ENCODE measurements at regions not wholly inside any gene's neighbourhood (a gene's known extent, or its start where the extent isn't known, plus 50 kb on each side); places are given as distances from the start of the nearest gene placed in this dataset.

DNA sequence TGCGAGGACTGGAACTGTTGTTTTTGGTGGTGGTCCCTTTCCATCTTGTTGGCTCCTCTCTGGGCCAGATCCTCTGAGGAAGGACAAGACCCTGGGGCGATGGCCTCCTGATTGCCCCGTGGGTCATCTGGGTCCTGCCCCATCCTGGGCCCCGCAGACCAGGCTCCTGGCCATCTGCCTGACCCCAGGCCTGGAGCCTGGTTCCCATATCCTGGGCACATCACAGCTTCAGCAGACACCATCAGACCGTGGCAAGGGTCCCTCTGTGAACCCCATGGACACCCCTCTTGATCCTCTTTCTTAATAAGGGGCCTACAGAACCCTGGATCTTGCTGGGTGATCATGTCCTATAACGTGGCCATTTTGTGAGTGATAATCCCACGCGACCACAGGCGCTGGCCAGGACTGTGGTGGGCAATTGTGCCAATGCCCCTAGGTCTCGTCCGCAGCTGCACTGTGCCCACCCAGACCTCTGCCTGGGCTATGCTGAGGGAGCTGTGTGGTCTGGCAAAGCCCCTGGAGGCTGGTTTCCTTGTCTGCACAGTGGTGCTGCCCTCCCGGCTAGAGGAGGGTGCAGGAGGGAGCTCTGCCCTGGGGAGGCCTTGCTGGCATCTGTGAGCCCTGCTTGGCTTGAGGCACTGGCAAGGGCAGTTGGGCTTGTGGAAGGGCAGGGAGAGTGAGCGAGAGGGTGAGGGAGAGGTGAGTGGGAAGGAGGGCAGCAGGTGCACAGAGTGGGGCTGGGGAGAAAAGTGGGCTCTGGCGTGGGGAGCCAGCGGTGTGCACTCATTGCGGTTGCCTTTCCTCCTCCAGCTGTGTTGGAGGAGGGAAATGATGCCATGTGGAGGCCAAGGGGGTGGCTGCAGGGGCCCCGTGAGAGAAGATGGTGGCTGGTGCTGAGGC is 53.1 kb upstream of the PRR23E start:
- H3K27ac ChIP-seq (ENCODE audit: extremely low read length, insufficient read depth, low read length), result no peak overlapping the region
- H3K79me2 ChIP-seq (ENCODE audit: insufficient read depth, low read length), result no peaks in the 10 kb centered on the region
- peaks cover 6 to 53% of the 10 kb centered on the region in 2 experiments for H3K27me3 ChIP-seq (ENCODE audit: control insufficient read depth in 1 of 2, insufficient read depth in 2 of 2, low read length in 2 of 2)
- H3K9ac ChIP-seq (ENCODE audit: insufficient read depth, low read depth, low read length), result no peak overlapping the region
- in situ Hi-C loops (cut with HindIII; ENCODE audit: extremely low pct_ligation_motif_present, low pct_unique_long_range_greater_than_20kb) (no loop called here), intact Hi-C loops (cut with micrococcal nuclease; ENCODE audit: unreplicated experiment) (no loop called here)
- CTCF ChIA-PET (ENCODE audit: low intra/inter-chr PET ratio, low total read pairs), result no interaction called here
- 37% methylated on average over 11 of the region's 17 CpGs for WGBS (ENCODE audit: low lambda C conversion rate)
- POLR2A ChIA-PET, result interaction anchor here (0.7 kb wide), 1 partner anchor 1025 kb away, joined by 3 read pairs; no protein-coding TSS in a partner anchor
- H3K4me1 ChIP-seq (ENCODE audit: insufficient read depth, low read length), result no peaks in the 10 kb centered on the region
- H3K4me2 ChIP-seq (ENCODE audit: low read depth, low read length), result no peak overlapping the region
- DNase-seq (ENCODE audit: low spot score) (no peak), FAIRE-seq (no peak), ATAC-seq (no peak)
- no peak overlapping the region for H2AFZ ChIP-seq (ENCODE audit: low read length)
- H4K20me1 ChIP-seq (ENCODE audit: insufficient read depth, low read length), result 0 out of 2 replicates have a peak, but pooled peaks cover 5% of the 10 kb centered on the region
- no peak overlapping the region for H3K4me3 ChIP-seq (replicated peaks in 1 of 3; ENCODE audit: insufficient read depth in 1 of 3, low read depth in 2 of 3, low read length in 3 of 3)
- no TSS peak for BruUV-seq (replicated peaks)
- no peaks in the 10 kb centered on the region for H3K9me3 ChIP-seq (ENCODE audit: low read length)
- H3K36me3 ChIP-seq (replicated peaks in 1 of 2; ENCODE audit: control insufficient read depth in 1 of 2, insufficient read depth in 2 of 2, low read length in 2 of 2), result no peaks in the 10 kb centered on the region
- no peak for TF ChIP-seq HDAC2 (CRISPR knock-in tag; IDR thresholded peaks at IDR 0.05)
- no peak for TF ChIP-seq ZNF12 (CRISPR knock-in tag; IDR thresholded peaks at IDR 0.05)
- TF ChIP-seq, protein P1, sequence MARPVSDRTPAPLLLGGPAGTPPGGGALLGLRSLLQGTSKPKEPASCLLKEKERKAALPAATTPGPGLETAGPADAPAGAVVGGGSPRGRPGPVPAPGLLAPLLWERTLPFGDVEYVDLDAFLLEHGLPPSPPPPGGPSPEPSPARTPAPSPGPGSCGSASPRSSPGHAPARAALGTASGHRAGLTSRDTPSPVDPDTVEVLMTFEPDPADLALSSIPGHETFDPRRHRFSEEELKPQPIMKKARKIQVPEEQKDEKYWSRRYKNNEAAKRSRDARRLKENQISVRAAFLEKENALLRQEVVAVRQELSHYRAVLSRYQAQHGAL (CRISPR knock-in tag; IDR thresholded peaks at IDR 0.05; ENCODE audit: not compliant biosample characterization), result no peak
- TF ChIP-seq, protein P2, sequence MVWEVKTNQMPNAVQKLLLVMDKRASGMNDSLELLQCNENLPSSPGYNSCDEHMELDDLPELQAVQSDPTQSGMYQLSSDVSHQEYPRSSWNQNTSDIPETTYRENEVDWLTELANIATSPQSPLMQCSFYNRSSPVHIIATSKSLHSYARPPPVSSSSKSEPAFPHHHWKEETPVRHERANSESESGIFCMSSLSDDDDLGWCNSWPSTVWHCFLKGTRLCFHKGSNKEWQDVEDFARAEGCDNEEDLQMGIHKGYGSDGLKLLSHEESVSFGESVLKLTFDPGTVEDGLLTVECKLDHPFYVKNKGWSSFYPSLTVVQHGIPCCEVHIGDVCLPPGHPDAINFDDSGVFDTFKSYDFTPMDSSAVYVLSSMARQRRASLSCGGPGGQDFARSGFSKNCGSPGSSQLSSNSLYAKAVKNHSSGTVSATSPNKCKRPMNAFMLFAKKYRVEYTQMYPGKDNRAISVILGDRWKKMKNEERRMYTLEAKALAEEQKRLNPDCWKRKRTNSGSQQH (CRISPR knock-in tag; IDR thresholded peaks at IDR 0.05; ENCODE audit: low read depth), result no peak
- TF ChIP-seq SOX13 (IDR thresholded peaks at IDR 0.05), result no peak
- no peak for TF ChIP-seq SOX13 (CRISPR knock-in tag; conservative IDR thresholded peaks at IDR 0.05 in 1 of 2, IDR thresholded peaks at IDR 0.05 in 1 of 2)
- TF ChIP-seq, protein P3, sequence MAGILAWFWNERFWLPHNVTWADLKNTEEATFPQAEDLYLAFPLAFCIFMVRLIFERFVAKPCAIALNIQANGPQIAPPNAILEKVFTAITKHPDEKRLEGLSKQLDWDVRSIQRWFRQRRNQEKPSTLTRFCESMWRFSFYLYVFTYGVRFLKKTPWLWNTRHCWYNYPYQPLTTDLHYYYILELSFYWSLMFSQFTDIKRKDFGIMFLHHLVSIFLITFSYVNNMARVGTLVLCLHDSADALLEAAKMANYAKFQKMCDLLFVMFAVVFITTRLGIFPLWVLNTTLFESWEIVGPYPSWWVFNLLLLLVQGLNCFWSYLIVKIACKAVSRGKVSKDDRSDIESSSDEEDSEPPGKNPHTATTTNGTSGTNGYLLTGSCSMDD (CRISPR knock-in tag; IDR thresholded peaks at IDR 0.05), result no peak
- TF ChIP-seq, protein P4, sequence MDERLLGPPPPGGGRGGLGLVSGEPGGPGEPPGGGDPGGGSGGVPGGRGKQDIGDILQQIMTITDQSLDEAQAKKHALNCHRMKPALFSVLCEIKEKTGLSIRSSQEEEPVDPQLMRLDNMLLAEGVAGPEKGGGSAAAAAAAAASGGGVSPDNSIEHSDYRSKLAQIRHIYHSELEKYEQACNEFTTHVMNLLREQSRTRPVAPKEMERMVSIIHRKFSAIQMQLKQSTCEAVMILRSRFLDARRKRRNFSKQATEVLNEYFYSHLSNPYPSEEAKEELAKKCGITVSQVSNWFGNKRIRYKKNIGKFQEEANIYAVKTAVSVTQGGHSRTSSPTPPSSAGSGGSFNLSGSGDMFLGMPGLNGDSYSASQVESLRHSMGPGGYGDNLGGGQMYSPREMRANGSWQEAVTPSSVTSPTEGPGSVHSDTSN (CRISPR knock-in tag; IDR thresholded peaks at IDR 0.05), result no peak
- no peak for TF ChIP-seq ONECUT2 (CRISPR knock-in tag; IDR thresholded peaks at IDR 0.05)
- no peak for TF ChIP-seq CHD2 (IDR thresholded peaks at IDR 0.05; ENCODE audit: low read depth, low read length)
- TF ChIP-seq, protein P5, sequence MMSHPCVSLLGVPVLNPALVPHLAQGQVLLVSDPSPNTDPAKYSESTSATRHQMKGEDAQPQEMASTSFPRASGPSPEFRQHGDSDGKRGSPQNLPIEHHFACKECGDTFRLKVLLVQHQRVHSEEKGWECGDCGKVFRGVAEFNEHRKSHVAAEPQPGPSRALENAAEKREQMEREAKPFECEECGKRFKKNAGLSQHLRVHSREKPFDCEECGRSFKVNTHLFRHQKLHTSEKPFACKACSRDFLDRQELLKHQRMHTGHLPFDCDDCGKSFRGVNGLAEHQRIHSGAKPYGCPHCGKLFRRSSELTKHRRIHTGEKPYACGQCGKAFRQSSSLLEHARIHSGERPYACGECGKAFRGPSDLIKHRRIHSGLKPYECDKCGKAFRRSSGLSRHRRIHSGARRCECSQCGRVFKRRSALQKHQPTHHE (CRISPR knock-in tag; IDR thresholded peaks at IDR 0.05; ENCODE audit: borderline replicate concordance), result no peak
- no peak for TF ChIP-seq IKZF1 (IDR thresholded peaks at IDR 0.05)
- TF ChIP-seq TEAD3 (CRISPR knock-in tag; optimal IDR thresholded peaks at IDR 0.05; ENCODE audit: borderline replicate concordance), result no peak
